Hepatocyte (in vitro differentiated cells): ENCODE measurements at regions not wholly inside any gene's neighbourhood (a gene's known extent, or its start where the extent isn't known, plus 50 kb on each side); places are given as distances from the start of the nearest gene placed in this dataset.

Experiments
- EZH2 ChIP-seq: fragments of 200-600 bp; sonication (generic); IDR thresholded peaks from 2 replicates; pipeline ENCODE4 v1.6.1; 2016; ENCODE audit warnings: antibody characterized with exemption, mild to moderate bottlenecking, borderline replicate concordance
- EZH2phosphoT487 ChIP-seq: fragments of 200-600 bp; sonication (generic); IDR thresholded peaks from one replicate; pipeline ENCODE4 v1.6.1; 2018; ENCODE audit warnings: antibody characterized with exemption, mild to moderate bottlenecking, low read depth, moderate library complexity; ENCODE audit not compliant: unreplicated experiment, severe bottlenecking
- TF ChIP-seq, protein P1 (sequence below): fragments of 200-600 bp; sonication (generic); IDR thresholded peaks from 2 replicates; pipeline ENCODE4 v1.5.1; 2016; ENCODE audit warnings: antibody characterized with exemption, mild to moderate bottlenecking; ENCODE audit not compliant: poor library complexity

- TF ChIP-seq, protein P1, sequence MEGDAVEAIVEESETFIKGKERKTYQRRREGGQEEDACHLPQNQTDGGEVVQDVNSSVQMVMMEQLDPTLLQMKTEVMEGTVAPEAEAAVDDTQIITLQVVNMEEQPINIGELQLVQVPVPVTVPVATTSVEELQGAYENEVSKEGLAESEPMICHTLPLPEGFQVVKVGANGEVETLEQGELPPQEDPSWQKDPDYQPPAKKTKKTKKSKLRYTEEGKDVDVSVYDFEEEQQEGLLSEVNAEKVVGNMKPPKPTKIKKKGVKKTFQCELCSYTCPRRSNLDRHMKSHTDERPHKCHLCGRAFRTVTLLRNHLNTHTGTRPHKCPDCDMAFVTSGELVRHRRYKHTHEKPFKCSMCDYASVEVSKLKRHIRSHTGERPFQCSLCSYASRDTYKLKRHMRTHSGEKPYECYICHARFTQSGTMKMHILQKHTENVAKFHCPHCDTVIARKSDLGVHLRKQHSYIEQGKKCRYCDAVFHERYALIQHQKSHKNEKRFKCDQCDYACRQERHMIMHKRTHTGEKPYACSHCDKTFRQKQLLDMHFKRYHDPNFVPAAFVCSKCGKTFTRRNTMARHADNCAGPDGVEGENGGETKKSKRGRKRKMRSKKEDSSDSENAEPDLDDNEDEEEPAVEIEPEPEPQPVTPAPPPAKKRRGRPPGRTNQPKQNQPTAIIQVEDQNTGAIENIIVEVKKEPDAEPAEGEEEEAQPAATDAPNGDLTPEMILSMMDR, result no peak
- no peak for TF ChIP-seq EZH2phosphoT487
- TF ChIP-seq EZH2, result no peak
These were observed 80.5 kb upstream of the SEC11C start for GRCh38 chr18:59059140-59059539.
